8988T (cell line): ENCODE measurements at regions not wholly inside any gene's neighbourhood (a gene's known extent, or its start where the extent isn't known, plus 50 kb on each side); places are given as distances from the start of the nearest gene placed in this dataset.
"Not testable (repeated sequence)": the region's sequence is repeated elsewhere in the genome, so short reads cannot be mapped to it uniquely, and the experiment has no call there.

ENCODE experiments used
- DNase-seq: peaks from one replicate; pipeline ENCODE4 v3.0.0; 2011

GRCh38 chr18:2147476-2148230 lies 423.7 kb downstream of the METTL4 start:
- DNase-seq, result no peak

- no peak for DNase-seq
These were observed 422.5 kb downstream of the METTL4 start for GRCh38 chr18:2148823-2149222.

- no peak for DNase-seq
These were observed 420.7 kb downstream of the METTL4 start for GRCh38 chr18:2150566-2150965.

GRCh38 chr18:2154278-2154677 lies 417.0 kb downstream of the METTL4 start:
- DNase-seq, result no peak

- no peak for DNase-seq
These were observed 406.4 kb downstream of the METTL4 start for GRCh38 chr18:2164644-2165550.

- DNase-seq, result not testable (repeated sequence)
These were observed 404.4 kb downstream of the METTL4 start for GRCh38 chr18:2166876-2167275.

GRCh38 chr18:2168022-2168421 lies 403.3 kb downstream of the METTL4 start:
- DNase-seq, result no peak

GRCh38 chr18:2169656-2170055 lies 401.6 kb downstream of the METTL4 start:
- no peak for DNase-seq

GRCh38 chr18:2171840-2172625 lies 399.3 kb downstream of the METTL4 start:
- no peak for DNase-seq

- DNase-seq, result no peak
These were observed 398.4 kb downstream of the METTL4 start for GRCh38 chr18:2172881-2173280.

GRCh38 chr18:2173486-2173885 lies 397.8 kb downstream of the METTL4 start:
- no peak for DNase-seq

GRCh38 chr18:2178036-2178435 lies 393.3 kb downstream of the METTL4 start:
- no peak for DNase-seq

- DNase-seq, result no peak
These were observed 391.7 kb downstream of the METTL4 start for GRCh38 chr18:2179498-2180183.

- no peak for DNase-seq
These were observed 390.7 kb downstream of the METTL4 start for GRCh38 chr18:2180586-2180985.

- DNase-seq, result no peak
These were observed 387.9 kb downstream of the METTL4 start for GRCh38 chr18:2183432-2183831.

GRCh38 chr18:2186967-2187366 lies 384.3 kb downstream of the METTL4 start:
- DNase-seq, result no peak

- DNase-seq, result no peak
These were observed 383.0 kb downstream of the METTL4 start for GRCh38 chr18:2188258-2188657.

- no peak for DNase-seq
These were observed 380.0 kb downstream of the METTL4 start for GRCh38 chr18:2191180-2191790.

- no peak for DNase-seq
These were observed 378.7 kb downstream of the METTL4 start for GRCh38 chr18:2192562-2192961.

- no peak for DNase-seq
These were observed 373.4 kb downstream of the METTL4 start for GRCh38 chr18:2197946-2198345.

GRCh38 chr18:2199060-2199459 lies 372.2 kb downstream of the METTL4 start:
- DNase-seq, result no peak

GRCh38 chr18:2201036-2201600 lies 370.2 kb downstream of the METTL4 start:
- no peak for DNase-seq
